HL-60 (cell line): ENCODE measurements at regions not wholly inside any gene's neighbourhood (a gene's known extent, or its start where the extent isn't known, plus 50 kb on each side); places are given as distances from the start of the nearest gene placed in this dataset.

Experiments
- GABPA ChIP-seq: IDR thresholded peaks from 2 replicates; pipeline ENCODE4 v1.6.1; 2012; ENCODE audit warnings: low read depth
- POLR2AphosphoS5 ChIP-seq: IDR thresholded peaks from 2 replicates; pipeline ENCODE4 v1.6.1; 2012; ENCODE audit warnings: low read depth
- SPI1 ChIP-seq: IDR thresholded peaks from 2 replicates; pipeline ENCODE4 v1.6.1; 2012; ENCODE audit warnings: low read depth, mild to moderate bottlenecking, borderline replicate concordance
- TF ChIP-seq, protein P1 (sequence below): IDR thresholded peaks from one replicate; pipeline ENCODE4 v1.5.1; 2011; ENCODE audit warnings: low read length, control low read depth, inconsistent platforms; ENCODE audit not compliant: insufficient read depth
- TF ChIP-seq, protein P2 (sequence below): IDR thresholded peaks from 2 replicates; pipeline ENCODE4 v1.6.1; 2012; ENCODE audit warnings: low read depth; ENCODE audit not compliant: insufficient replicate concordance

DNA sequence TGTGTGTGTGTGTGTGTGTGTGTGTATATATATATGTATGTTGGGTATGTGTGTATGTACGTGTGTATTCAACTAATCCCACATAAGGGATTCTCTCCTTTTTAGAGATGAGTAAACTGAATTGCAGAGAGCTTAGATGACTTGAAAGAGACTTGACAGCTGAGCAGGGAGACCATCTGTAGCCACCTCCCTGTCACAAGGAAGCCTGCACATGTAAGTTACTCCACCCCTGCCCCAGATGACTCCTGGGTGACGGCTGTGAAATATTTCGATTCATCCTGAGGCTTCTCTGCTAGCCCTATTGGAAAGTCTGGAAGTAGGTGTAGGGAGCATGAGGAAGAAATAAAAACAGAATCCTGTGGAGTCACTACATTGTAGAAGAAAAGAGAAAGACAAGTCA, 480.4 kb downstream of the FOXO1 start:
- TF ChIP-seq, protein P1, sequence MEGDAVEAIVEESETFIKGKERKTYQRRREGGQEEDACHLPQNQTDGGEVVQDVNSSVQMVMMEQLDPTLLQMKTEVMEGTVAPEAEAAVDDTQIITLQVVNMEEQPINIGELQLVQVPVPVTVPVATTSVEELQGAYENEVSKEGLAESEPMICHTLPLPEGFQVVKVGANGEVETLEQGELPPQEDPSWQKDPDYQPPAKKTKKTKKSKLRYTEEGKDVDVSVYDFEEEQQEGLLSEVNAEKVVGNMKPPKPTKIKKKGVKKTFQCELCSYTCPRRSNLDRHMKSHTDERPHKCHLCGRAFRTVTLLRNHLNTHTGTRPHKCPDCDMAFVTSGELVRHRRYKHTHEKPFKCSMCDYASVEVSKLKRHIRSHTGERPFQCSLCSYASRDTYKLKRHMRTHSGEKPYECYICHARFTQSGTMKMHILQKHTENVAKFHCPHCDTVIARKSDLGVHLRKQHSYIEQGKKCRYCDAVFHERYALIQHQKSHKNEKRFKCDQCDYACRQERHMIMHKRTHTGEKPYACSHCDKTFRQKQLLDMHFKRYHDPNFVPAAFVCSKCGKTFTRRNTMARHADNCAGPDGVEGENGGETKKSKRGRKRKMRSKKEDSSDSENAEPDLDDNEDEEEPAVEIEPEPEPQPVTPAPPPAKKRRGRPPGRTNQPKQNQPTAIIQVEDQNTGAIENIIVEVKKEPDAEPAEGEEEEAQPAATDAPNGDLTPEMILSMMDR, result no peak
- no peak for TF ChIP-seq SPI1
- TF ChIP-seq POLR2AphosphoS5, result no peak
- TF ChIP-seq GABPA, result no peak
- TF ChIP-seq, protein P2, sequence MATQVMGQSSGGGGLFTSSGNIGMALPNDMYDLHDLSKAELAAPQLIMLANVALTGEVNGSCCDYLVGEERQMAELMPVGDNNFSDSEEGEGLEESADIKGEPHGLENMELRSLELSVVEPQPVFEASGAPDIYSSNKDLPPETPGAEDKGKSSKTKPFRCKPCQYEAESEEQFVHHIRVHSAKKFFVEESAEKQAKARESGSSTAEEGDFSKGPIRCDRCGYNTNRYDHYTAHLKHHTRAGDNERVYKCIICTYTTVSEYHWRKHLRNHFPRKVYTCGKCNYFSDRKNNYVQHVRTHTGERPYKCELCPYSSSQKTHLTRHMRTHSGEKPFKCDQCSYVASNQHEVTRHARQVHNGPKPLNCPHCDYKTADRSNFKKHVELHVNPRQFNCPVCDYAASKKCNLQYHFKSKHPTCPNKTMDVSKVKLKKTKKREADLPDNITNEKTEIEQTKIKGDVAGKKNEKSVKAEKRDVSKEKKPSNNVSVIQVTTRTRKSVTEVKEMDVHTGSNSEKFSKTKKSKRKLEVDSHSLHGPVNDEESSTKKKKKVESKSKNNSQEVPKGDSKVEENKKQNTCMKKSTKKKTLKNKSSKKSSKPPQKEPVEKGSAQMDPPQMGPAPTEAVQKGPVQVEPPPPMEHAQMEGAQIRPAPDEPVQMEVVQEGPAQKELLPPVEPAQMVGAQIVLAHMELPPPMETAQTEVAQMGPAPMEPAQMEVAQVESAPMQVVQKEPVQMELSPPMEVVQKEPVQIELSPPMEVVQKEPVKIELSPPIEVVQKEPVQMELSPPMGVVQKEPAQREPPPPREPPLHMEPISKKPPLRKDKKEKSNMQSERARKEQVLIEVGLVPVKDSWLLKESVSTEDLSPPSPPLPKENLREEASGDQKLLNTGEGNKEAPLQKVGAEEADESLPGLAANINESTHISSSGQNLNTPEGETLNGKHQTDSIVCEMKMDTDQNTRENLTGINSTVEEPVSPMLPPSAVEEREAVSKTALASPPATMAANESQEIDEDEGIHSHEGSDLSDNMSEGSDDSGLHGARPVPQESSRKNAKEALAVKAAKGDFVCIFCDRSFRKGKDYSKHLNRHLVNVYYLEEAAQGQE, result no peak
